CD4-positive, alpha-beta T cell treated with Interleukin-4 for 4 hours (primary cell): ENCODE measurements at regions not wholly inside any gene's neighbourhood (a gene's known extent, or its start where the extent isn't known, plus 50 kb on each side); places are given as distances from the start of the nearest gene placed in this dataset.
"Not testable (repeated sequence)": the region's sequence is repeated elsewhere in the genome, so short reads cannot be mapped to it uniquely, and the experiment has no call there.

Experiments
- DNase-seq: peaks from one replicate; pipeline ENCODE4 v3.0.0-alpha.2; 2020

DNA sequence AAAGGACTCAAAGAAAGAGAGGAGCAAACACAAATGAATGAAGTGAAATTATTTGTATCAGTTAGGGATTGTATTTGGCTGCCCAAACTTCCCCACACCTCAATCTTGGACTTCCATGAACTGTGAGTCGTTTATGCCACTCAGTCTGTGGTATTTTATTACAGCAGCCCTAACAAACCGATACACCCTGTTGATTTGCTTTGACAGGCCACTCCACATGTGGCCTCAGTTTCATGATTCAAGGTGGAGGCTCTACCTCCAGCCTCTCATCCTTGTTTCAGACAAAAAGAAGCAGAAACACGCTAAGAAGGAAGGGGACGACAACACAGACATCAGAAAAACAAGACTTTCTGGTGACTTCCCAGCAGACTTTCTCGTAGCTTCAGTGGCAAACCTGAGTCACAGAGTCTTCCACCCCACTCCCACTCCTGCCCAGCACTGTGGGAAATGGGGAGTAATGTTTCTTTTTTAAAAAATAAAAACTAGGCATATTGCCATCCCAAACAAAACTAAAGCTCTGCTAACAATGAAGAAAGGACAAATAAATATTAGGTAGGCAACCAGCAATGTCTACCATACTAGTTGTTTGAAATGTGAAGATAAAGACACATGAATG, 52.2 kb upstream of the ABCA1 start:
- no peak for DNase-seq

DNA sequence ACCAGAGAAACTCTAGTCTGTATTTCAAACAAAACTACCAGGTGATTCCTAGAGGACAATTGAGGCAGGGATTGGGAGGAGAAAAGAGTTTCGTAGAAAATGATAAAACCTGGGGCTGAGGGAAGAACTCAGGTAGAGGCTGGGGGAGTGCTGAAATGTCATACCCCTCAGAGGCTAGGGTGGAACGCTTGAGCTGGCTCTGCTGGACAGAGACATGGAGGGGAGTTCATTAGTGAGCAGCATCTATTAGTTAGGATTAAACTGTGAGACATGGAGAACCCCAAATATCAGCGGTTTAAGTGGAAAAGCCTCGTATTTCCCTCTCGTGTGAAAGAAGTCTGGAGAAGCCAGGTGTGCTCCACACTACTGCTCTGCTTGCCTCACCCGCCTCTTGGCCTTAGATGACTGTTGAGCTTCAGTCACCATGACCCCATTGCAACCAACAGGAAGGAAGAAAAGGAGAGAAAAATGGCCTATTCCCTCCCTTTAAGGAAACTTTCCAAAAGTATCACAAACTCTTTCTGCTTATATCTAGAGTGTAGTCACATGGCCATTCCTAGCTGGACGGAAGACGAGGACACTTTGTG, 53.7 kb upstream of the ABCA1 start:
- no peak for DNase-seq

GRCh38 chr9:104982543-104982942, 54.6 kb upstream of the ABCA1 start:
- DNase-seq = no peak

GRCh38 chr9:104983491-104983890, 55.5 kb upstream of the ABCA1 start:
- DNase-seq = no peak

- DNase-seq = no peak
Observed at GRCh38 chr9:104984121-104984520, 56.2 kb upstream of the ABCA1 start.

DNA sequence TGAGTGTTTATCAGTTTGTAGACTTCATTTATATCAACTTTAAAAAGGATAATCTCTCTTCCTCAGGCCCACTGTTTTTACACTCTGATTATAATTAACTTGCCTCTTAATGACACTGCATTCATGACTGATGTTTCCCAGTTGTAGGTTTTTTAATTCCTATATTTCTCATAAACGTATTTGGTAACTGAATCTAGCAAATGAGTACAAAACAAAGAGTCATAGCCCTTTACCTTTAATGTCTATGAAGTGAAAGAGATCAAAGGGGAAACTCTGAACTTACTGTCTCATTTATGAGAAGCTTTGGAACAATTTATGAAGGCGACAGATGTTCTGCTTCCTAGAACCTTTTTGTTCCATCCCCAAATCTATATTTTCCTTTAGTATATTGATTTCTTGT, 56.6 kb upstream of the ABCA1 start:
- no peak for DNase-seq

DNA sequence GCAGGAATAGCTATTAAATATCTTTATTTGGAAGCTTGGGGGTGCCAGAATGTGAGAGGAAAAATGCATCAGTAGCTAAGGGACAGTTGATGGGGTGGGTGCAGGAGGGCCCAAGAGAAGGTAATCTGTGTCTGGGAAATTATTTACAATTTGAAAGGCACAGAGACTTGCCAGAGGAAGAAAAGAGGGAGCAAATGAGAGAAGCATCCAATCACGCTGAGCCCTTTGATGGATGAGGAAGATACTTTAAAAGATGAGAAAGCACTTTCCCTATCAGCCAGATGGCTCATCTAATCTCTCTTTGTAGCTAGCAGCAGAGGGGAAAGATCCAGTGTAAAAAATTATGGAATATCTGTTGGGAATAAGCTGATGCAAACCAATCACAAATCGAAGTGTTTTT, 57.0 kb upstream of the ABCA1 start:
- no peak for DNase-seq

GRCh38 chr9:104986096-104986495, 58.1 kb upstream of the ABCA1 start:
- DNase-seq = no peak

GRCh38 chr9:104987743-104988142, 59.8 kb upstream of the ABCA1 start:
- DNase-seq = no peak

GRCh38 chr9:104988539-104988938, 60.6 kb upstream of the ABCA1 start:
- no peak for DNase-seq

GRCh38 chr9:104991144-104991953, 63.4 kb upstream of the ABCA1 start:
- DNase-seq = peak; percentile 83

DNA sequence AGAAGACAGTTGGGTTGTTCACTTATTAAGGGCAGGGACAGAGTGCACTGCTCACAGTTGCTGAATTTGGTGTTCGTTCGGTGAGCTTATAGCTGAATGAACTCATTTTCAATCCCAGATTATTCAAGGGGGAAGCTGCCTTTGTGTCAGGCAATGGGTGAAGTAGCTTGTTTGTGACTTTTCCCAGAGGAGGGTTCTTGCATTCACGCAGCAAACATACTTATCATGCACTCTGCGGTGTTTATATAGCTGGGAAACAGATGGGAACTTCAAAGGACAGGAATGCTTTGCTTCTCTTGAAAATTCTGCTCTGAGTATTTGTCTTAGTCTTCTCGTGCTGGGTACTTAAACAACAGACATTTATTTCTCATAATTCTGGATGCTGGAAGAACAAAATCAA, 64.7 kb upstream of the ABCA1 start:
- DNase-seq = no peak

- DNase-seq = no peak
Observed at GRCh38 chr9:104993291-104993963, 65.5 kb upstream of the ABCA1 start.

GRCh38 chr9:104997536-104997935, 69.6 kb upstream of the ABCA1 start:
- DNase-seq = no peak

- DNase-seq = no peak
Observed at GRCh38 chr9:104999136-104999535, 71.2 kb upstream of the ABCA1 start.

GRCh38 chr9:105000529-105000928, 72.6 kb upstream of the ABCA1 start:
- DNase-seq = not testable (repeated sequence)

- DNase-seq = no peak
Observed at GRCh38 chr9:105004466-105005090, 76.6 kb upstream of the ABCA1 start.

- DNase-seq = no peak
Observed at GRCh38 chr9:105005186-105005585, 77.2 kb upstream of the ABCA1 start.

- DNase-seq = no peak
Observed at GRCh38 chr9:105006514-105006913, 78.6 kb upstream of the ABCA1 start.

DNA sequence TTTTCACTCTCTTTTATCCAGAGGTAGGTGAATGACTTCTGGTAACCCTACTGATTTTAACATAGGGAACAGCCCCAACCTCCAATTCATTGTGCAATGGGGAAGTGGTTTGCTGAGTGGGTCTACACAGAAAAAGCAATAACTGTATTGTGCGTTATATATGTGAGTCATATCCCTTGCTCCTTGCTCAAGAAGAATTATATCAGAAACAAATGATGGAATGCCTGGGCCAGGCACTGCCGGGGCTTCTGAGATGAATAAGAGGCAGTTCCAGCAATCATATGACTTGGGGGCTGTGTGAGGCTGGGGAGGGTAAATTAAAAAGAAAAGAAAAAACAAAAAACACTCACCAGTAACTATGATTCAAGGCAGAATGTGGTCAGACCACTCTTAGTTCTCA, 79.2 kb upstream of the ABCA1 start:
- DNase-seq = no peak

- not testable (repeated sequence) for DNase-seq
Observed at GRCh38 chr9:105010089-105010488, 82.1 kb upstream of the ABCA1 start.

- no peak for DNase-seq
Observed at GRCh38 chr9:105021917-105022316, 94.0 kb upstream of the ABCA1 start.

DNA sequence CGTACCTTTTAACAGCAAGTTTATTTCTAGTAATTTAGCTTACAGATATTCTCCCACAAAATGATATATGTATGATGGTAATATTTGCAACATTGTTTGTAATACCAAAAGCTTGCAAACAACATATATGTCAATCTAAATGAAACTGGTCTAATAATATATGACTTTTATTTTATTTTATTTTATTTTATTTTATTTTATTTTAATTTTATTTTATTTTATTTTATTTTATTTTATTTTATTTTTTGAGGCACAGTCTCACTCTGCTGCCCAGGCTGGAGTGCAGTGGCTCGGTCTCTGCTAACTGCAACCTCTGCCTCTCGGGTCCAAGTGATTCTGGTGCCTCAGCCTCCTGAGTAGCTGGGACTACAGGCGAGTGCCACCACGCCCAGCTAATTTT, 94.6 kb upstream of the ABCA1 start:
- not testable (repeated sequence) for DNase-seq
